ENCODE measurements at regions not wholly inside any gene's neighbourhood (a gene's known extent, or its start where the extent isn't known, plus 50 kb on each side); places are given as distances from the start of the nearest gene placed in this dataset.
A peak's percentile ranks its signal among the peaks of the same experiment; 100 is the strongest.

DNA sequence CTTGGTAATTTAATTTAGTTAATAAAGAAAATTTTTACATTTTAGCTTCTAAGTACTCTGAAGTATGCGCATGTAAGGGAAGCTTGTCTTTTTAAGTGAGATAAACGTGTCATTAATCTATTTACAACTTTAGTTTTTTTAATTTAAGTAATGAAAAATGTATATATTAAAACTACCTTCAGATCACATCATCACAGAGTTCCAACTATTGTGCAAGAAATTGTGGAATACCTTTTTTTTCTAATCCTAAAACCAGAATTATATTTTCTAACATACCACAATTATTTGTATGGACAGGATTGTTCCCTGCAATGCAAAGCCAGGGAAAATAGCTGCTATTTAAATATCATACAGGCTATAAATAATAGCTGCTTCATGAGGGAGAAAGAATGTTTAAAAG, 303.2 kb upstream of the KCND2 start:
- BruUV-seq (replicated peaks): no TSS peak
- ATAC-seq (no peak), FAIRE-seq (no peak), DNase-seq (ENCODE audit: low read depth, low spot score) (no peak)
- RAD21 ChIA-PET (ENCODE audit: unreplicated experiment): no interaction called here
- in situ Hi-C loops (cut with MboI) (no loop called here), intact Hi-C loops (cut with micrococcal nuclease; ENCODE audit: unreplicated experiment) (loop anchor here (10.0 kb wide), 1 partner anchor 495 kb away; no protein-coding TSS in a partner anchor)
- Histone ChIP-seq H3K4me2 (ENCODE audit: control insufficient read depth, insufficient read depth) (no peak overlapping the region), H2AFZ (ENCODE audit: control insufficient read depth, low read depth, low read length) (no peak overlapping the region), H3K4me3 (no peak overlapping the region), H3K9me3 (replicated peaks; ENCODE audit: control insufficient read depth, insufficient read depth, low read length) (no peaks in the 10 kb centered on the region), H3K36me3 (ENCODE audit: control insufficient read depth in 2 of 2, insufficient read depth in 2 of 2, low read length in 1 of 2) (no peaks in the 10 kb centered on the region), H3K9ac (ENCODE audit: control insufficient read depth, insufficient read depth, low read length) (no peak overlapping the region), H3K27me3 (replicated peaks in 1 of 2; ENCODE audit: control insufficient read depth in 2 of 2, insufficient read depth in 2 of 2, low read length in 1 of 2) (no peaks in the 10 kb centered on the region), H3K27ac (ENCODE audit: control insufficient read depth, insufficient read depth) (no peak overlapping the region), H4K20me1 (ENCODE audit: control insufficient read depth, insufficient read depth) (no peaks in the 10 kb centered on the region), H3K79me2 (ENCODE audit: control insufficient read depth, insufficient read depth, low read length) (no peaks in the 10 kb centered on the region), H3K4me1 (ENCODE audit: control insufficient read depth, insufficient read depth, low read length) (no peaks in the 10 kb centered on the region)
- CTCF ChIA-PET: no interaction called here
- POLR2A ChIA-PET: no interaction called here
- WGBS (ENCODE audit: insufficient coverage, insufficient replicate concordance, low lambda C conversion rate, missing lambda C conversion rate): 44% methylated on average over 2 of the region's 2 CpGs
- SMC1A ChIA-PET (ENCODE audit: uncharacterized antibody, unreplicated experiment): no interaction called here
- TF ChIP-seq NR2C1 (IDR thresholded peaks at IDR 0.05) (no peak), E2F8 (IDR thresholded peaks at IDR 0.05; ENCODE audit: low read depth, partially characterized antibody) (no peak), IKZF2 (IDR thresholded peaks at IDR 0.05) (no peak), ASH2L (IDR thresholded peaks at IDR 0.05; ENCODE audit: borderline replicate concordance, low read depth) (no peak)

GRCh38 chr7:119974972-119975371, 298.0 kb upstream of the KCND2 start:
- Histone ChIP-seq H4K20me1 (ENCODE audit: control insufficient read depth, insufficient read depth) (no peaks in the 10 kb centered on the region), H3K4me3 (no peak overlapping the region), H3K9ac (ENCODE audit: control insufficient read depth, insufficient read depth, low read length) (no peak overlapping the region), H3K36me3 (ENCODE audit: control insufficient read depth in 2 of 2, insufficient read depth in 2 of 2, low read length in 1 of 2) (no peaks in the 10 kb centered on the region), H3K79me2 (ENCODE audit: control insufficient read depth, insufficient read depth, low read length) (no peaks in the 10 kb centered on the region), H3K4me1 (ENCODE audit: control insufficient read depth, insufficient read depth, low read length) (no peaks in the 10 kb centered on the region), H3K27ac (ENCODE audit: control insufficient read depth, insufficient read depth) (no peak overlapping the region), H2AFZ (ENCODE audit: control insufficient read depth, low read depth, low read length) (peak overlapping the region; percentile 17; the same call in 1 of the 2 replicates), H3K27me3 (replicated peaks in 1 of 2; ENCODE audit: control insufficient read depth in 2 of 2, insufficient read depth in 2 of 2, low read length in 1 of 2) (no peaks in the 10 kb centered on the region), H3K4me2 (ENCODE audit: control insufficient read depth, insufficient read depth) (no peak overlapping the region), H3K9me3 (replicated peaks; ENCODE audit: control insufficient read depth, insufficient read depth, low read length) (no peaks in the 10 kb centered on the region)
- BruUV-seq (replicated peaks): no TSS peak
- in situ Hi-C loops (cut with MboI): no loop called here
- ChIA-PET POLR2A (no interaction called here), SMC1A (ENCODE audit: uncharacterized antibody, unreplicated experiment) (no interaction called here), RAD21 (ENCODE audit: unreplicated experiment) (no interaction called here), CTCF (no interaction called here)
- peak; percentile 23 for FAIRE-seq
- peak; percentile 21; the same call in 1 of the 3 replicates for ATAC-seq
- WGBS (ENCODE audit: insufficient coverage, insufficient replicate concordance, low lambda C conversion rate, missing lambda C conversion rate): 6% methylated on average over 1 of the region's 1 CpG
- DNase-seq (ENCODE audit: low read depth, low spot score): no peak
- intact Hi-C loops (cut with micrococcal nuclease; ENCODE audit: unreplicated experiment): loop anchor here (10.0 kb wide), 1 partner anchor 500 kb away; no protein-coding TSS in a partner anchor
- TF ChIP-seq IKZF1 (conservative IDR thresholded peaks at IDR 0.05): no peak
- no peak for TF ChIP-seq RCOR1 (conservative IDR thresholded peaks at IDR 0.05; ENCODE audit: low read depth, low read length)
- TF ChIP-seq JUNB (IDR thresholded peaks at IDR 0.05): no peak
- TF ChIP-seq, protein P1, sequence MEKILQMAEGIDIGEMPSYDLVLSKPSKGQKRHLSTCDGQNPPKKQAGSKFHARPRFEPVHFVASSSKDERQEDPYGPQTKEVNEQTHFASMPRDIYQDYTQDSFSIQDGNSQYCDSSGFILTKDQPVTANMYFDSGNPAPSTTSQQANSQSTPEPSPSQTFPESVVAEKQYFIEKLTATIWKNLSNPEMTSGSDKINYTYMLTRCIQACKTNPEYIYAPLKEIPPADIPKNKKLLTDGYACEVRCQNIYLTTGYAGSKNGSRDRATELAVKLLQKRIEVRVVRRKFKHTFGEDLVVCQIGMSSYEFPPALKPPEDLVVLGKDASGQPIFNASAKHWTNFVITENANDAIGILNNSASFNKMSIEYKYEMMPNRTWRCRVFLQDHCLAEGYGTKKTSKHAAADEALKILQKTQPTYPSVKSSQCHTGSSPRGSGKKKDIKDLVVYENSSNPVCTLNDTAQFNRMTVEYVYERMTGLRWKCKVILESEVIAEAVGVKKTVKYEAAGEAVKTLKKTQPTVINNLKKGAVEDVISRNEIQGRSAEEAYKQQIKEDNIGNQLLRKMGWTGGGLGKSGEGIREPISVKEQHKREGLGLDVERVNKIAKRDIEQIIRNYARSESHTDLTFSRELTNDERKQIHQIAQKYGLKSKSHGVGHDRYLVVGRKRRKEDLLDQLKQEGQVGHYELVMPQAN (conservative IDR thresholded peaks at IDR 0.05): no peak
- TF ChIP-seq TCF7 (IDR thresholded peaks at IDR 0.05; ENCODE audit: borderline replicate concordance): no peak
- TF ChIP-seq RELB (IDR thresholded peaks at IDR 0.05; ENCODE audit: low read depth): no peak
- no peak for TF ChIP-seq BCL11A (IDR thresholded peaks at IDR 0.05; ENCODE audit: low read depth, low read length)
- TF ChIP-seq STAT3 (IDR thresholded peaks at IDR 0.05; ENCODE audit: low read depth, low read length): no peak
- TF ChIP-seq CHD1 (IDR thresholded peaks at IDR 0.05; ENCODE audit: low read depth, low read length): no peak
